PC-9 (cell line): ENCODE measurements at regions not wholly inside any gene's neighbourhood (a gene's known extent, or its start where the extent isn't known, plus 50 kb on each side); places are given as distances from the start of the nearest gene placed in this dataset.

Source experiments
- BruUV-seq: library from RNA; stranded (reverse); fragments of 400-500 nt; replicated peaks from 2 replicates; lab custom pipeline; 2021; lab: Mats Ljungman, UMichigan
- CTCF ChIA-PET: fragments of 300-600 bp; sonication (Branson Sonifier 250); formaldehyde crosslinking; loops from one replicate; lab custom pipeline; 2022; ENCODE audit warnings: antibody characterized with exemption; lab: Charles Lee
- POLR2A ChIA-PET: fragments of 300-600 bp; sonication (Branson Sonifier 250); formaldehyde crosslinking; loops from one replicate; lab custom pipeline; 2022; ENCODE audit warnings: antibody characterized with exemption; ENCODE audit not compliant: unreplicated experiment; lab: Charles Lee
- DNase-seq, 2 experiments: peaks; one replicate each; pipeline versions ENCODE4 v3.0.0 to v3.0.0-alpha.2; 2015 to 2022; ENCODE audit warnings: mixed read lengths in 1 of 2
- H2AFZ ChIP-seq: fragments of 200-600 bp; sonication (generic); 2 replicates; pipeline ENCODE4 v1.8.1; 2017; ENCODE audit warnings: antibody characterized with exemption
- H3F3A ChIP-seq: fragments of 200-600 bp; sonication (generic); 2 replicates; pipeline ENCODE4 v1.8.1; 2017; ENCODE audit warnings: antibody characterized with exemption, mild to moderate bottlenecking, low read depth; ENCODE audit not compliant: insufficient read depth
- H3K27ac ChIP-seq: fragments of 200-600 bp; sonication (generic); 2 replicates; pipeline ENCODE4 v1.6.1; 2016; ENCODE audit warnings: mixed run types
- H3K27me3 ChIP-seq: fragments of 200-600 bp; sonication (generic); 2 replicates; pipeline ENCODE4 v1.6.1; 2016; ENCODE audit warnings: low read depth, mixed run types; ENCODE audit not compliant: insufficient read depth
- H3K36me3 ChIP-seq: fragments of 200-600 bp; sonication (generic); 2 replicates; pipeline ENCODE4 v1.6.1; 2016; ENCODE audit warnings: low read depth, mixed run types
- H3K4me1 ChIP-seq: fragments of 200-600 bp; sonication (generic); replicated peaks from 2 replicates; pipeline ENCODE4 v1.6.1; 2016; ENCODE audit warnings: mixed run types; ENCODE audit not compliant: insufficient read depth
- H3K4me2 ChIP-seq: fragments of 200-600 bp; sonication (generic); 2 replicates; pipeline ENCODE4 v1.6.1; 2017; ENCODE audit warnings: mixed run types
- H3K4me3 ChIP-seq: fragments of 200-600 bp; sonication (generic); 2 replicates; pipeline ENCODE4 v1.6.1; 2016; ENCODE audit warnings: mixed run types
- H3K79me2 ChIP-seq: fragments of 200-600 bp; sonication (generic); 2 replicates; pipeline ENCODE4 v1.6.1; 2017; ENCODE audit warnings: low read depth, mixed run types
- H3K9me2 ChIP-seq: fragments of 200-600 bp; sonication (generic); 2 replicates; pipeline ENCODE4 v1.8.1; 2017; ENCODE audit warnings: mild to moderate bottlenecking; ENCODE audit not compliant: insufficient read depth
- H3K9me3 ChIP-seq: fragments of 200-600 bp; sonication (generic); 2 replicates; pipeline ENCODE4 v1.8.1; 2016; ENCODE audit warnings: low read depth; ENCODE audit not compliant: insufficient read depth
- H4K20me1 ChIP-seq: fragments of 200-600 bp; sonication (generic); 2 replicates; pipeline ENCODE4 v1.8.1; 2017; ENCODE audit not compliant: insufficient read depth
- EZH2 ChIP-seq: fragments of 200-600 bp; sonication (generic); IDR thresholded peaks from 2 replicates; pipeline ENCODE4 v1.8.0; 2017; ENCODE audit warnings: antibody characterized with exemption, low read depth
- intact Hi-C: fragments of 100-400 bp; cut with micrococcal nuclease; formaldehyde crosslinking; loops from one replicate; pipeline ENCODE4 v1.10.0; 2022; ENCODE audit not compliant: unreplicated experiment
- TF ChIP-seq, protein P1 (sequence below): fragments of 200-600 bp; sonication (generic); conservative IDR thresholded peaks from 2 replicates; pipeline ENCODE4 v1.6.1; 2017; ENCODE audit warnings: mixed run types, antibody characterized with exemption, mild to moderate bottlenecking, moderate library complexity

- Histone ChIP-seq H3K36me3 (no peaks in the 10 kb centered on the region), H2AFZ (no peak overlapping the region), H3K27ac (no peak overlapping the region), H3K9me2 (no peaks in the 10 kb centered on the region), H3K4me3 (no peak overlapping the region), H3K4me2 (no peak overlapping the region), H3F3A (no peaks in the 10 kb centered on the region), H3K79me2 (no peaks in the 10 kb centered on the region), H3K9me3 (no peaks in the 10 kb centered on the region), H3K4me1 (no peaks in the 10 kb centered on the region), H4K20me1 (no peaks in the 10 kb centered on the region), H3K27me3 (no peaks in the 10 kb centered on the region)
- ChIA-PET CTCF (no interaction called here), POLR2A (no interaction called here)
- intact Hi-C loops: no loop called here
- TF ChIP-seq, protein P1, sequence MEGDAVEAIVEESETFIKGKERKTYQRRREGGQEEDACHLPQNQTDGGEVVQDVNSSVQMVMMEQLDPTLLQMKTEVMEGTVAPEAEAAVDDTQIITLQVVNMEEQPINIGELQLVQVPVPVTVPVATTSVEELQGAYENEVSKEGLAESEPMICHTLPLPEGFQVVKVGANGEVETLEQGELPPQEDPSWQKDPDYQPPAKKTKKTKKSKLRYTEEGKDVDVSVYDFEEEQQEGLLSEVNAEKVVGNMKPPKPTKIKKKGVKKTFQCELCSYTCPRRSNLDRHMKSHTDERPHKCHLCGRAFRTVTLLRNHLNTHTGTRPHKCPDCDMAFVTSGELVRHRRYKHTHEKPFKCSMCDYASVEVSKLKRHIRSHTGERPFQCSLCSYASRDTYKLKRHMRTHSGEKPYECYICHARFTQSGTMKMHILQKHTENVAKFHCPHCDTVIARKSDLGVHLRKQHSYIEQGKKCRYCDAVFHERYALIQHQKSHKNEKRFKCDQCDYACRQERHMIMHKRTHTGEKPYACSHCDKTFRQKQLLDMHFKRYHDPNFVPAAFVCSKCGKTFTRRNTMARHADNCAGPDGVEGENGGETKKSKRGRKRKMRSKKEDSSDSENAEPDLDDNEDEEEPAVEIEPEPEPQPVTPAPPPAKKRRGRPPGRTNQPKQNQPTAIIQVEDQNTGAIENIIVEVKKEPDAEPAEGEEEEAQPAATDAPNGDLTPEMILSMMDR: no peak
- TF ChIP-seq EZH2: no peak
- no peak for DNase-seq
- BruUV-seq: no TSS peak
Observed at GRCh38 chr6:110558575-110558974, 82.2 kb upstream of the SLC22A16 start.

- H2AFZ ChIP-seq: no peak overlapping the region
- no peaks in the 10 kb centered on the region for H3K36me3 ChIP-seq
- H3K9me2 ChIP-seq: no peaks in the 10 kb centered on the region
- no peaks in the 10 kb centered on the region for H4K20me1 ChIP-seq
- no peaks in the 10 kb centered on the region for H3K27me3 ChIP-seq
- no peak overlapping the region for H3K4me2 ChIP-seq
- ChIA-PET CTCF (no interaction called here), POLR2A (no interaction called here)
- H3K79me2 ChIP-seq: no peaks in the 10 kb centered on the region
- no TSS peak for BruUV-seq
- DNase-seq: no peak
- H3F3A ChIP-seq: no peaks in the 10 kb centered on the region
- H3K27ac ChIP-seq: no peak overlapping the region
- TF ChIP-seq, protein P1: no peak
- no peak for TF ChIP-seq EZH2
- intact Hi-C loops: no loop called here
- no peak overlapping the region for H3K4me3 ChIP-seq
- no peaks in the 10 kb centered on the region for H3K4me1 ChIP-seq
- peaks cover 4% of the 10 kb centered on the region; the same call in 1 of the 2 replicates for H3K9me3 ChIP-seq
Observed at GRCh38 chr6:110557199-110557598, 80.8 kb upstream of the SLC22A16 start.

GRCh38 chr6:110556317-110557110, 80.1 kb upstream of the SLC22A16 start:
- Histone ChIP-seq H4K20me1 (no peaks in the 10 kb centered on the region), H3K4me2 (no peak overlapping the region), H2AFZ (no peak overlapping the region), H3K36me3 (no peaks in the 10 kb centered on the region), H3K27ac (no peak overlapping the region), H3K79me2 (no peaks in the 10 kb centered on the region), H3K4me1 (no peaks in the 10 kb centered on the region), H3K9me3 (peaks cover 4% of the 10 kb centered on the region; the same call in 1 of the 2 replicates), H3K9me2 (no peaks in the 10 kb centered on the region), H3K27me3 (no peaks in the 10 kb centered on the region), H3K4me3 (no peak overlapping the region), H3F3A (no peaks in the 10 kb centered on the region)
- CTCF ChIA-PET: no interaction called here
- POLR2A ChIA-PET: no interaction called here
- intact Hi-C loops: no loop called here
- no peak for TF ChIP-seq EZH2
- TF ChIP-seq, protein P1: no peak
- no TSS peak for BruUV-seq
- DNase-seq: no peak
